BJ (cell line): ENCODE measurements at regions not wholly inside any gene's neighbourhood (a gene's known extent, or its start where the extent isn't known, plus 50 kb on each side); places are given as distances from the start of the nearest gene placed in this dataset.

ENCODE experiments used
- CTCF ChIA-PET: fragments of 350-600 bp; formaldehyde crosslinking; extraction: SDS; loops from one replicate; lab custom pipeline; 2021; ENCODE audit warnings: antibody characterized with exemption, inconsistent platforms; lab: Yijun Ruan, JAX
- POLR2A ChIA-PET: fragments of 300-600 bp; sonication (Branson Sonifier 250); formaldehyde crosslinking; extraction: SDS; loops from one replicate; lab custom pipeline; 2021; ENCODE audit warnings: antibody characterized with exemption; lab: Charles Lee
- DNase-seq: peaks from one replicate; pipeline ENCODE4 v3.0.0-alpha.2; 2011; ENCODE audit warnings: low read depth
- H3K27me3 ChIP-seq: 2 replicates; pipeline ENCODE4 v1.6.0; 2011; ENCODE audit warnings: low read length; ENCODE audit not compliant: control insufficient read depth, insufficient read depth
- H3K36me3 ChIP-seq: 2 replicates; pipeline ENCODE4 v1.5.1; 2011; ENCODE audit warnings: low read length; ENCODE audit not compliant: control insufficient read depth, insufficient read depth
- H3K4me3 ChIP-seq: 2 replicates; pipeline ENCODE4 v1.5.1; 2011; ENCODE audit warnings: low read depth, mild to moderate bottlenecking, control low read depth, low read length
- TF ChIP-seq, protein P1 (sequence below): IDR thresholded peaks from 2 replicates; pipeline ENCODE4 v1.5.1; 2011; ENCODE audit warnings: low read depth, mild to moderate bottlenecking, control low read depth, inconsistent platforms, low read length, moderate library complexity; ENCODE audit not compliant: insufficient read depth

DNA sequence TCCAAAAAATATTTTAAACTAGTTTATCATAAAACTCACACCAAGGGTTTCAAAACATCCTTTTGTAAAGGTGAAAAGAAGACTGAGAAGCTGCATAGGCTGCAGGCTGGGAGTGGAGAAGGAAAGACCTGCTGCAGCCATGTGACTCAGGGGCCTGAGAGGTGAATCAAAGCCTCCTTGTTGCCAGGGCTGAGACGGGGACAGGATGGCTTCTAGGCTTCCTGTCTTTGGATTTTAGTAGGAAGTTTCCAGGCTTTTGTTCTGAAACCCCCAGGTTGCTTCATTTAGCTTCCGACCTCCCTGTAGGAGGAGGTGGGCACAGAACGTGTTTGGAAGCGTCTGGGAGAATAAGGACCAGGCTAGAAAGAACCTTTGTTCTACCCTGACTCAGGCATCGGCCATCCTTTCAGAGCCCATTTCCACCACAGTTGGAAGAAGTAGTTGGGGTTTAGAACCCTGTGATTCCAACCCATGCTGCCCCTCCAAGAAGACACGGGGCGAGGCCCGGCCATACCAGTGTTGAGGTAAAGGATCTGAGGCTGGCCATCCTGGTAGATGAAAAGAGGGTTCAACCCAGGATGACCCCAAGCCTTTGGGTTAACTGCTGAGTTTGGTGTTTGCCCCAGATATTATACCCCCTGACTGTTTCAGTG is 122.4 kb downstream of the SLC25A47 start:
- POLR2A ChIA-PET: no interaction called here
- DNase-seq: no peak

DNA sequence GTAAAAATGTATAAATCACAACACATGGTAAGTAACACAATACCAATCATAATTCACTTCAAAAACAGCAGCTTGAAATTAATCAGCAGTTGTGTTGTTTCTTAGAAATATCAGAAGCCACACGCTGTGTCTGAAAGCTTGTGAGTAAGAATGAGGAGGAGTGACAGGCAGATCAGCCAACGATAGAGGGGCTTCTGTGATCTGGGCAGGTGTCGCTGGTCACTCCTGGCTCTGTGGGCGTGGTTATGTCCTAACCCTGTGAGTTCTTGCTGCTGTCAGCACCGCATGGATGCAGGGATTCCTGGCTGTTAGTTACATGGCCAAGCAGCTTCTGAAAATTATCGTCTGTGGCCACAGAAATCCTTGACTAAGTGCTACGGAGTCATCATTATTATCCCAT is 123.4 kb downstream of the SLC25A47 start:
- Histone ChIP-seq H3K4me3 (no peak overlapping the region), H3K27me3 (no peaks in the 10 kb centered on the region), H3K36me3 (no peaks in the 10 kb centered on the region; the same call in 1 of the 2 replicates)
- CTCF ChIA-PET: interaction anchor here (1.3 to 1.9 kb wide), 2 partner anchors 29 to 200 kb away, joined by 3 to 8 read pairs; no protein-coding TSS in a partner anchor
- POLR2A ChIA-PET: no interaction called here
- TF ChIP-seq, protein P1, sequence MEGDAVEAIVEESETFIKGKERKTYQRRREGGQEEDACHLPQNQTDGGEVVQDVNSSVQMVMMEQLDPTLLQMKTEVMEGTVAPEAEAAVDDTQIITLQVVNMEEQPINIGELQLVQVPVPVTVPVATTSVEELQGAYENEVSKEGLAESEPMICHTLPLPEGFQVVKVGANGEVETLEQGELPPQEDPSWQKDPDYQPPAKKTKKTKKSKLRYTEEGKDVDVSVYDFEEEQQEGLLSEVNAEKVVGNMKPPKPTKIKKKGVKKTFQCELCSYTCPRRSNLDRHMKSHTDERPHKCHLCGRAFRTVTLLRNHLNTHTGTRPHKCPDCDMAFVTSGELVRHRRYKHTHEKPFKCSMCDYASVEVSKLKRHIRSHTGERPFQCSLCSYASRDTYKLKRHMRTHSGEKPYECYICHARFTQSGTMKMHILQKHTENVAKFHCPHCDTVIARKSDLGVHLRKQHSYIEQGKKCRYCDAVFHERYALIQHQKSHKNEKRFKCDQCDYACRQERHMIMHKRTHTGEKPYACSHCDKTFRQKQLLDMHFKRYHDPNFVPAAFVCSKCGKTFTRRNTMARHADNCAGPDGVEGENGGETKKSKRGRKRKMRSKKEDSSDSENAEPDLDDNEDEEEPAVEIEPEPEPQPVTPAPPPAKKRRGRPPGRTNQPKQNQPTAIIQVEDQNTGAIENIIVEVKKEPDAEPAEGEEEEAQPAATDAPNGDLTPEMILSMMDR: no peak
- DNase-seq: no peak

More for the DNA sequence above, 122.4 kb downstream of the SLC25A47 start:
- TF ChIP-seq, protein P1: no peak
- Histone ChIP-seq H3K36me3 (no peaks in the 10 kb centered on the region; the same call in 1 of the 2 replicates), H3K27me3 (no peaks in the 10 kb centered on the region), H3K4me3 (no peak overlapping the region)
- CTCF ChIA-PET: interaction anchor here (1.0 to 2.3 kb wide), 6 partner anchors 28 to 201 kb away, joined by 3 to 8 read pairs (median 4); no protein-coding TSS in a partner anchor

DNA sequence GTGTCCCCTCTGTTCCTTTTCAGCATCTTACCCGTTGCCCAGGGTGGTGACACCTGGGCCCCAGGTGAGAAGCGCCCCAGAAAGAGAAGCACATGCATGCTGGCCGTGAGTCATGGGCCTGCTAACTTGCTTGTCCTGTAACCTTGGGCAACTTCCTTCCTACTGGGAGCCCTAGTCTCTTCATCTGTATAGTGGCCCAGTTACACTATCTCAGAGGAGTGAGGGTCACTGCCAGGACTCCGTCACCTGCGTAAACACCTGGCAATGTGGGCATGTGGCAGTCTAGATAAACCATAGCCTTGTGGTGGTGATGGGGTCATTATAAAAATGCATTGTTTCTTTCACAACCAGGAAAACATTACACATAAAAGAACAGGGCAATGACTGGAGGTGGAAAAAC is 125.2 kb downstream of the SLC25A47 start:
- H3K4me3 ChIP-seq: no peak overlapping the region
- no peaks in the 10 kb centered on the region; the same call in 1 of the 2 replicates for H3K36me3 ChIP-seq
- DNase-seq: no peak
- TF ChIP-seq, protein P1: no peak
- CTCF ChIA-PET: no interaction called here
- POLR2A ChIA-PET: no interaction called here
- H3K27me3 ChIP-seq: no peaks in the 10 kb centered on the region

DNA sequence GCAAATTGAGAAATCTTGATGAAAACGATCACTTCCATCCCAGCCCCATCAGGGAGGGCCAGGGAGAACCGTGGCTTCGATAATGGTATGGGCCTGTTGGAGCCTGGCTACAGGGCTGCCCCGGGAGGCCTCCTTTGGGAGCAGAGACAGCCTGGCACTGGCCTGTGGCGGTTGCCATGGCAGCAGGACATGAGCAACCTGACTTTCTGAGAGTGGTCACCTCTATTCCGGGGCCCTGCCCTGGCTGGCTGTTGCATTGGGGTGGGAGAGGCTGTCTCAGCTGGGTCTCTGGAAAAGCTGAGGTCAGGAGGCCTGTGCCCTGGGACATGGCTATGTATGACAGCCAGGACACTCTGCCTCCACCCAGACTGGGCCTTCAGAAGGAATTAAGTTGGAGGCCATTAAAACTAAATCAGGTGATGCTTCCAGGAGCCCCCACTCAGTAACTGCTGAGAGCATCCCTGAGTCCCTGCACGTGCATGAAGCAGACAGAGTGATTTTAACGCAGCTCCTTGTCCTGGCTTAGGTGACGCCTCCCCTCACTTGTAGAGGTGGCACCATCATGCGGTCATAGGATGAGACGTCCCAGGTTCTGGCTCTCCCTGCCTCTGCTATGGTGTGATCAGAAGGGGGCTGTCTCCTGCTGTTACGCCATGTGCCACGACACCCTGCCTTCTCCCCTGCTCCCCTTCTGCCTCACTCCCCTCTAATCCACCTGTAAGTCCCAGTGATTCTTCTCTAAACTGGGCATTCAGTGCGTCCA is 126.3 kb downstream of the SLC25A47 start:
- Histone ChIP-seq H3K27me3 (no peaks in the 10 kb centered on the region), H3K4me3 (no peak overlapping the region), H3K36me3 (no peaks in the 10 kb centered on the region; the same call in 1 of the 2 replicates)
- TF ChIP-seq, protein P1: no peak
- DNase-seq: no peak
- POLR2A ChIA-PET: no interaction called here
- CTCF ChIA-PET: interaction anchor here (0.9 kb wide), 1 partner anchor 27 kb away, joined by 3 read pairs; no protein-coding TSS in a partner anchor

DNA sequence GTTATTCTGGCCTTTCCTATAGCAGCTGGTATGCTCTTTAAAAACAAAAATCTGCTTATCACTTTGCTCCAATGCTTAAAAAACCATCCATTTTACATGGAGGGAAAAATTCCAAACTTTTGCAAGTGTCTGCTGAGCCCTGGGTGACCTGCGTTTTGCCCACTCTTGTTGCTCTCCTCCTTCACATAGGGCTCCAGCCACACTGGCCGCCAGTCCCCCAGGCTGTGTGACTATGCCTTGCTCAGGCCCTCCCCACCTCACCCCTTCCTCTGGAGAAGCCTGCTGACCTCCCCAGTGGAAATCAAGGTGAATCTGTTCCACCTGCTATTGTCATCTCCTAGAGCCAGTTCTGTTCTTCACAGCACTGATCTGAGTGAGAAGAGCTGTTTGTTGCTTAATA is 126.9 kb downstream of the SLC25A47 start:
- H3K36me3 ChIP-seq: no peaks in the 10 kb centered on the region; the same call in 1 of the 2 replicates
- no peak for DNase-seq
- no peak overlapping the region for H3K4me3 ChIP-seq
- ChIA-PET POLR2A (no interaction called here), CTCF (interaction anchor here (0.9 kb wide), 1 partner anchor 26 kb away, joined by 3 read pairs; no protein-coding TSS in a partner anchor)
- H3K27me3 ChIP-seq: no peaks in the 10 kb centered on the region
- TF ChIP-seq, protein P1: no peak
